ENCODE measurements at regions not wholly inside any gene's neighbourhood (a gene's known extent, or its start where the extent isn't known, plus 50 kb on each side); places are given as distances from the start of the nearest gene placed in this dataset.

DNA sequence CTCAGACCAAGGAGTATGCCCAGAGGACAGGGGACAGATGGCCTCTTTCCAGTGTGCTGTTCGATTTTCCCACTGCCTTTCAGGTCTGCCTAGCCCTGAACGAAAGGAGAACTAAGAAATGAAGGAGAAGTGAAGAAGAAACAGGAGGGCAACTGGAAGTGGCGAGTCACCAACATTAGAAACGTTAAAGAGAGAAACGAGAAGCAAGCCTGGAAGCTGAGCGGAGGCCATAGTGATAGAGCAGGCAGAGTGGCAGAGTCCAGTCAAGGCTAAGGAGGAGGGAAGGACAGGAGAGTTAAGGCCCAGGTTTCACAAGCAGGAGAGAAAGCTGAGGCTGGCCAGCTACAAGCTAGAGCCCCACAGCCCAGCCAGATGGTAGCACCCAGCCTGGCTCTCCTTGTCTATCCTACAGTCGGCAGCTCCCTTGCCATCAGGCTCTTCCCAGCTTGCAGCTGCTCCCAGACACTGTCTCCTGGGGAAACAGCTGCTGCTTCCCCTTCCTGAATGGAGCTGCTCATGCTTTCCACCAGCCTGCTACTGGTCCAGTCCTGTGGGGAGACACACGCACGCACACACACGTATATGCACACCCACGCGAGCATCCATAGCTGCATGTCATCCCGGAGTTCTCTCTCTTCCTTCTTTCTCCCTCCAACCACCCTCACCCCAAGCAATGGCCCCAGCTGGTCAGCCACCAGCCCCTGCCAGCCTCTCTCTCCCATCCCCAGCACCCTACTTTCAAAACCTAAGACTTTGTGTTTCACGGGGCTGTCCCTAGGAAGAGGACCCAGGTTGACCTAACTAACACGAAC, 139.7 kb upstream of the CCND2 start:
- no peak for DNase-seq

DNA sequence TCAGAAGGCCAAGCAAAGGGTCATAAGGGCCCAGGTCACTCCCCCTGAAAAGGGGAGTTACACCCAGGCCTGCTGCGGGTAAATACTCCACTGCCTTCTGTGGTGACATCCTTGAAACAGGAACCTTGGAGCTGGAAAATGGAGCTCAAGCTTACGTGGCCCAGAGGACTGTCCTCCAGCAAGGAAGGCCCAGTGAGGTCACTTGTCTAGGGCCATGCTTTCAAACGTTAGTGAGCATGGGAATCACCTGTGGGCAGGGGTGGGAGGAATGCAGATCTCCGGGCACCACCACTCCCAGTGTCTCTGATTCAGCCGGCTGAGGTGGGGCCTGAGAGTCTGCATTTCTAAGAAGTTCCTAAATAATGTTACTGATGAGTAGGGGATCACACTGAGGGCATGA, 140.5 kb upstream of the CCND2 start:
- DNase-seq, result no peak

DNA sequence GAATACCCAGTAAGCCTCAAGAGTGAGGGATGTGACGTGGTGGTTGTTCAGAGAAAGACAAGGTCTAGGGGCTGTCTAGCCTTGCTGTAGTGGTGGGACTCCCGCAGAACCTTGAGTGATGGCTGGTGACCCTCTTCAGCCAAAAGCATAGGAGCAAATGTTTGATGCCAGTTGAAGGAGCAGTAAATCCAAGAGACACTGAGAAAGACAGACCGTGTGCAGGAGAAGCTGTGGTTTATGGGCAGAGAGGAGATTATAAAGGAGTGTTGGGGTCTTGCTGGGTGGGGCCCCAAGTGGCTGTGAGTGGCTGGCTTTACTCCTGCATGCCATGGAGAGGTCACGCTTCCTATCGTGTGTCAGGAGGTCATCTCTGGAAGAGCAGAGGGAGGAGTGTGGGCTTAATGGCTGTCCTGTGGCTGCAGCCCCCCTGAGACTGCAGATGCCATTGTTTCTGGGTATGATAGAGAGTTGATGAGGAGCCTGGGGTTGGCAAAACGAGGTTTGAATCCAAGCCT, 152.0 kb upstream of the CCND2 start:
- no peak for DNase-seq

GRCh38 chr12:4120316-4120917, 153.1 kb upstream of the CCND2 start:
- no peak for DNase-seq

- DNase-seq, result no peak
These were observed 154.3 kb upstream of the CCND2 start for GRCh38 chr12:4119157-4119761.

DNA sequence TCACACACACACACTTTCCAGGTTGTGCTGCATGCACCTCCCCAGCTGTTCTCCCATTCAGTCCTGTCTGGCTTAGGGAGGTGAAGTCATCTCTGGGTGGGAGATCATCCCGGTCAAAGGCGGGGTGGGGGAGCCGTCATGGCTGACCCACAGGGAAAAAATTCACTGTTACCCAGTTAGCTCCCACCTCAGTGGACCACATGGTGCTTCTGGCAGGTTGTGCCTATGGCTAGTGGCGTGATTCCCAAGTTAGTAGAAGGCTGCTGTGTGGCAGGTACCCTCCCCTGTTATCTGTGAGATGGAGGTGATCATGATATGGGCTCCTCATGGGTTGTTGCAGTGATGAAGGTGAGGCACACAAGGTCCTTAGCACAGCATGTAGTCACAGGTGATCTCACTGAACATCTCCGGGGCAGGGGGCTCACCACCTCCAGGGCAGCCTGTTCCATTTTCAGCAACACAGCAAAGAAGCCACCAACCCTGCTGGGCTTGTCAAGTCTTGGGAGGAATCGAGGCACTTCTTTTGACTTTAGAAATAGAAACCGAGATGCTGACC, 154.9 kb upstream of the CCND2 start:
- DNase-seq, result no peak

DNA sequence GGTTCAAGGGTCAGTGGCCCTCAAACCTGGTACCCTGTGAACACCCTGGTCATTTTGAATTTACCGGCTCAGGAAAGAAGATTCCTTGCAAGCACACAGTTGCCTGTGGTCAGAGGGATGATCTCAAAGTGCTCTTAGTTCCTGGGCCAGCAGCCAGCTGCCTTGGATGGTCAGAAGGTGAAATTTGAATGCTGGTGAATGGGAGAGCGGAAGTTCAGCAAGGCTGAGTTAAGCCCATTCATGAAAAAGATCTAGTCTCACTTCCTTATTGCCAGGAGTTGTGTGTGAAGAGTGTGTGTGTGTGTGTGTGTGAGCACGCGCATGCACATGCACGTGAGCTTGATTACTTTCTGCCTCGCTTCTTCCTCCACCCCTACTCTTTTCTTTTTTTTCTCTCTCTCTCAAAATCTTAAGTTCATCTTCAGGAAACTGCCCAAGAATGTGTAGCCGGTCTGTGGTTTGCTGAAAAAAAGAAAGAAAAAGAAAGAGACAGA, 155.5 kb upstream of the CCND2 start:
- DNase-seq, result no peak

- DNase-seq, result no peak
These were observed 156.1 kb upstream of the CCND2 start for GRCh38 chr12:4117386-4118016.

DNA sequence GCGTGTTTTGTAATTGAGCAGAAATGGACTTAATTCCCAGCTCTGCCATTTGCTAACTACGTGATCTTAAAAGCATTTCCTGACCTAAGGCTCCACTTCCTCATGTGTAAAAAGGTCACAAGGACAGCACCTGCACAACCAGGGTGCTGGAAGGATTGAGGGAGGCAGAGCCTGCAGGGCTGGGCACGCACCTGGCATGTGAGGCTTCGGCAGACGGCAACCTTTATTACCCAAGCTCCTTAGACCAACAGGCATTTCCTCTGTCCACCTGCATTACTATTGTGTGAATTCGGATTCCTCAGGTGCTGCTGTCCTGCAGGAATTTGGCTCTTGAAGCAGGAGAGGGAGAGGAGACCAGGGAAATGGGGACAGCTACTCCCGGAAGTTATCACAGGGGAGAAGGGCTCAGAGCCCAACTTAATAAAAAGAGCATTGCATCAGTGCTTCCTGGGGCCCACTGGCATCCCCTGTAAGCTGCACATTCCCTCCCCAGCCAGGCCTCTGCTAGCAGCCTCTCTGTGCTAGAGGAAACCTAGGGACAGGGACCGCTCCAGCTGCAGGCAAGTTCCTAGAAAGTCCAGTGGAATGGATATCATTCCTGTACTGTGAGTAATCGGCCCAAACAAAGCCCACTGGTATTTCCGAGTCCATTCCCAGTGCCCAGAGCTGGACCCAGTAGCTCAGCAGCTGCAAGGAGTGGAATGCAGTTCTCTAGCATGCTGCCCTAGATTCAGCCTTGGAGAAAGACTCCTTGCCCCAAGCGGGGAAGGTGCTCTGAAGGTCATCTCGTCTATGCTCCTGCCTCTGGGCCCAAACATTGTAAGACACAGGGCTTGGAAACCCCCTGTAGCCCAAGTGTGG, 157.1 kb upstream of the CCND2 start:
- DNase-seq, result no peak

- DNase-seq, result no peak
These were observed 158.0 kb upstream of the CCND2 start for GRCh38 chr12:4115570-4115969.

DNA sequence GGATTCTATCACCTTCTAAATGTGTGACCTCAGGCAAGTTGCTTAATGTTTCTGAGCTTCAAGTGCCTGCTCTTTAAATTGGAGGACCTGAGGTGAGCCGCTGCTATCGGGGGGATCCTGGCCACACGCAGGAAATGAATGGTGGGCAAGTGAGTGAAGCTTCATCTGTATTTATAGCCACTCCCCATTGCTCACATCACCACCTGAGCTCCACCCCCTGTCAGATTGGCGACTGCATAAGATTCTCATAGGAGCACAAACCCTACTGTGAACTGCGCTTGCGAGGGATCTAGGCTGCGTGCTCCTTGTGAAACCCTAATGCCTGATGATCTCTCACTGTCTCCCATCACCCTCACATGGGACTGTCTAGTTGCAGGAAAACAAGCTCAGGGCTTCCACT, 158.6 kb upstream of the CCND2 start:
- no peak for DNase-seq

DNA sequence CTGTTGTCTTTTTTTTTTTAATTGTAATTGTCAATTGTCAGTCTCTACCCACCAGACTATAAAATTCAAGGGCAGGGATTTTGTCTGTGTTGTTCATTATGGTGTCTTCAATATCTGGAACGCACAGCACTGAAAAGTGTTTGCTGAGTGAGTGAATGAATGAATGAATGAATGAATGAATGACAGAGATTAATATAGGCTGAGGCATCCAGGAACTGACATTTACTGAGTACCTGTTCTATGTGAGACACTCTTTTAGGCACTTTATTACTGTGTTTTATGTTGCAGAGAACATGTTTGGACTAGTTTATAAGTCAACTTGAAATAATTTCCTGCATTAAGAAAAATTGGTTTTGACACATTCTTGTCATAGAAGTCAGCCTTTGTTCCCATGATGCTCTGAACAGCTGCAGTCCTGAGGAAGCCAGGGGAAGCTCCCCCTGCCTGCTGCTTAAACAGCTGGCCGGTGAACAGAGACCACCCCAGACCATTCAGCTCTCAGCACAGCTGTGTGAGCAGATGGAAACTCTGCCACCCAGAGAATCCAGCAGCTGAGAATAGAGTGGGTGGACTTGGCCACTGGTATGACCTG, 160.7 kb upstream of the CCND2 start:
- DNase-seq, result no peak

- no peak for DNase-seq
These were observed 161.3 kb upstream of the CCND2 start for GRCh38 chr12:4112290-4112689.

DNA sequence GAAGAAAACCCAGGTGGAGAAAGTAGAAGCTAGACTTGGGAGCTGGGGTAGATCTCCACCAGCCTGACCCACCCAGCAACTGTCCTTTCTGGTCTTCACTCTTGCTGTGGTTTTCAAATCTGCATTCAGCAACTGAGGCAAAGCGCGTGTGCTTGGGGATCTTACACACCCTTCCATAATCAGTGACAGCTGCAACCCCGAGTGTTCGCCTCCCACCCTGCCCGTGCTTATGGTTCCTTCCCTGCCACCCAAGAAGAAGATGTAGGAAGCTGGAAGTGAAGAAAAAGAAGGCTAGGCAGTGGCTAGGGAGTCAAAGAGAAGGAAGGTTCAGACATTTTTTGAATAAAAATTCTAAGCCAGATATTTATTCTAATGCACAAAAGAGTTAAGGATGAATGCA, 162.6 kb upstream of the CCND2 start:
- no peak for DNase-seq

- no peak for DNase-seq
These were observed 163.7 kb upstream of the CCND2 start for GRCh38 chr12:4109826-4110225.

DNA sequence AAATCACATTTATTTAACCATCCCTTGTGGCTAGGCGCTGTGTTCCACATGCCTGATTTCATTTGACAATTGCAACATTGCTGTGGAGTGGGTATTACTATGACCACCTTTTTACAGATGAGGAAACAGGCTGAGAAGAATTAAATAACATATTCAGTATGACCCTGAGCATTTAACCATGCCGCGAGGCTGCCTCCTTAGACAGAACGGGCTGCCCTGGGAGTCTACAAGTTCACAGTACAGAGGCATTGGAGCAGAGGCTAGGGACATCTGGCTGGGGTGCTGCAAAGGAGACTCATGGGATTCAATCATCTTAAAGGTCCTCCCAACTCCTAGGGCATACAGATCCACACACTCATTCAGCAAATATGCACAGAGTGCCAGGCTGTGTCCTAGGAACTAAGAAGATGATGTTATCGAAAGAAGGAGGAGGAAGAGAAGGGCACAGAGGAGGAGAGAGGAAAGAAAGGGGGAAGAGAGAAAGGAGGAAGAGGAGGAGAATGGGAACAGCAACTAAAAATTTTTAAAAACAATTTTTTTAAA, 164.7 kb upstream of the CCND2 start:
- DNase-seq, result no peak

- DNase-seq, result no peak
These were observed 165.5 kb upstream of the CCND2 start for GRCh38 chr12:4107911-4108697.

DNA sequence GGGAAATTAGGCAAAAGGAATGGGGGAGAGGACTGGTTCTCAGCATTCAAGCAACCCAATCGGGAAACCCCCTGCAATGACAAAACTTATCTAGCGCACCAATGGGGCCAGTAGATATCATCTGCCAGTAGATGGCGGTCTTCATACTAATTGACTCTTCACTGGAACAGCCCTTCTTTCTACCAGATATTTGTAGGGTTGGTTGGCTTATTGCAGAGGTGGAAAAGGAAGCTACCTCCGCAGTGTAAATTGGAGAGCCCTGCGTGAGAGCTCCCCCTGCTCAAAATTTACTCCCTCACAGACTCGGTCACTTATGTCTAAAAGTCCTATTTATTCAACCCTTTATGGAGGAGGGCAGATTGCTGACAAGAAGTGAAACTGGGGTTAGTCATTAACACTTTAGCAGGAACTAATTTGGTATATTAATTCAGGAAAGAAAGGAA, 166.1 kb upstream of the CCND2 start:
- DNase-seq, result no peak

- no peak for DNase-seq
These were observed 166.9 kb upstream of the CCND2 start for GRCh38 chr12:4106621-4107020.

GRCh38 chr12:4104722-4105244, 168.8 kb upstream of the CCND2 start:
- no peak for DNase-seq

All from NCI-H2107 (cell line).